HUES48 (cell line): ENCODE measurements at regions not wholly inside any gene's neighbourhood (a gene's known extent, or its start where the extent isn't known, plus 50 kb on each side); places are given as distances from the start of the nearest gene placed in this dataset.

Experiments used
- H3K27ac ChIP-seq: one replicate; pipeline ENCODE4 v1.7.0; 2013; ENCODE audit warnings: low read depth, low read length, inconsistent platforms
- H3K27me3 ChIP-seq: 2 replicates; pipeline ENCODE4 v1.6.1; 2013; ENCODE audit warnings: mild to moderate bottlenecking, low read length; ENCODE audit not compliant: control insufficient read depth, insufficient read depth
- H3K36me3 ChIP-seq: 2 replicates; pipeline ENCODE4 v1.6.1; 2013; ENCODE audit warnings: low read length; ENCODE audit not compliant: control insufficient read depth, insufficient read depth
- H3K4me1 ChIP-seq: 2 replicates; pipeline ENCODE4 v1.6.1; 2013; ENCODE audit warnings: mild to moderate bottlenecking, low read length; ENCODE audit not compliant: control insufficient read depth, insufficient read depth
- H3K4me3 ChIP-seq: 2 replicates; pipeline ENCODE4 v1.5.1; 2013; ENCODE audit warnings: mild to moderate bottlenecking, low read depth, low read length
- H3K9ac ChIP-seq: 2 replicates; pipeline ENCODE4 v1.6.1; 2013; ENCODE audit warnings: mild to moderate bottlenecking, low read depth, low read length, moderate library complexity
- H3K9me3 ChIP-seq: 2 replicates; pipeline ENCODE4 v1.6.1; 2013; ENCODE audit warnings: low read length; ENCODE audit not compliant: control insufficient read depth, insufficient read depth

GRCh38 chr1:221029981-221030649, 150.9 kb downstream of the HLX start:
- Histone ChIP-seq H3K27ac (no peak overlapping the region), H3K4me1 (no peaks in the 10 kb centered on the region), H3K27me3 (no peaks in the 10 kb centered on the region), H3K36me3 (no peaks in the 10 kb centered on the region), H3K9ac (no peak overlapping the region), H3K9me3 (no peaks in the 10 kb centered on the region), H3K4me3 (no peak overlapping the region)

DNA sequence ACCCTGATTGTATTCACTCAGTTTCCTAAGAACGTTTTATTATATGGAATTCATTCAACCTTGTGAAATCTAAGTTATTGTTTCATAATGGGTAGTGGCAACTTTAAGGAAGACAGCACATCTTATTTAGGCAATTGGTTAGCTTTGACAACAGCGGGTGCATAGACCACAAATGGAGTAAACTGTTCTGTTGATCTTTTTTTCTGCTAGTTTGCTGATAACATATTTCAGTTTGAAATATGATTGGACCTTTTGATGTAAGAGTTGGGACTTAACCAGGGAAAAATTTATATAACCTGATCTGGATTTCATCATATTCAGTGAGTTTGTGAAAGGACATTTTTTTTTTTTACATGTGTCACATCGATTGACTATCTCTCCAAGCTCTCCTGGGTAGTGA, 151.7 kb downstream of the HLX start:
- no peaks in the 10 kb centered on the region for H3K9me3 ChIP-seq
- no peak overlapping the region for H3K27ac ChIP-seq
- no peaks in the 10 kb centered on the region for H3K36me3 ChIP-seq
- no peak overlapping the region for H3K4me3 ChIP-seq
- H3K9ac ChIP-seq: no peak overlapping the region
- H3K4me1 ChIP-seq: 0 out of 2 replicates have a peak, but pooled peaks cover 2% of the 10 kb centered on the region
- H3K27me3 ChIP-seq: no peaks in the 10 kb centered on the region

GRCh38 chr1:221031458-221032203, 152.4 kb downstream of the HLX start:
- no peaks in the 10 kb centered on the region for H3K9me3 ChIP-seq
- H3K27ac ChIP-seq: no peak overlapping the region
- no peak overlapping the region for H3K4me3 ChIP-seq
- no peak overlapping the region for H3K9ac ChIP-seq
- H3K27me3 ChIP-seq: no peaks in the 10 kb centered on the region
- H3K36me3 ChIP-seq: no peaks in the 10 kb centered on the region
- 0 out of 2 replicates have a peak, but pooled peaks cover 3% of the 10 kb centered on the region for H3K4me1 ChIP-seq

GRCh38 chr1:221032204-221032585, 153.0 kb downstream of the HLX start:
- H3K9ac ChIP-seq: no peak overlapping the region
- no peak overlapping the region for H3K4me3 ChIP-seq
- 0 out of 2 replicates have a peak, but pooled peaks cover 3% of the 10 kb centered on the region for H3K4me1 ChIP-seq
- no peak overlapping the region for H3K27ac ChIP-seq
- no peaks in the 10 kb centered on the region for H3K36me3 ChIP-seq
- no peaks in the 10 kb centered on the region for H3K27me3 ChIP-seq
- H3K9me3 ChIP-seq: no peaks in the 10 kb centered on the region

- Histone ChIP-seq H3K9ac (no peak overlapping the region), H3K36me3 (no peaks in the 10 kb centered on the region), H3K27me3 (no peaks in the 10 kb centered on the region), H3K4me3 (no peak overlapping the region), H3K9me3 (no peaks in the 10 kb centered on the region), H3K27ac (no peak overlapping the region), H3K4me1 (0 out of 2 replicates have a peak, but pooled peaks cover 3% of the 10 kb centered on the region)
Observed at GRCh38 chr1:221032637-221033280, 153.5 kb downstream of the HLX start.

- H3K36me3 ChIP-seq: no peaks in the 10 kb centered on the region
- H3K27ac ChIP-seq: peak overlapping the region; percentile 56
- H3K4me1 ChIP-seq: peaks cover 9% of the 10 kb centered on the region; the same call in 1 of the 2 replicates
- no peak overlapping the region for H3K9ac ChIP-seq
- no peaks in the 10 kb centered on the region for H3K27me3 ChIP-seq
- H3K9me3 ChIP-seq: no peaks in the 10 kb centered on the region
- H3K4me3 ChIP-seq: no peak overlapping the region
Observed at GRCh38 chr1:221035662-221036153, 156.5 kb downstream of the HLX start.

DNA sequence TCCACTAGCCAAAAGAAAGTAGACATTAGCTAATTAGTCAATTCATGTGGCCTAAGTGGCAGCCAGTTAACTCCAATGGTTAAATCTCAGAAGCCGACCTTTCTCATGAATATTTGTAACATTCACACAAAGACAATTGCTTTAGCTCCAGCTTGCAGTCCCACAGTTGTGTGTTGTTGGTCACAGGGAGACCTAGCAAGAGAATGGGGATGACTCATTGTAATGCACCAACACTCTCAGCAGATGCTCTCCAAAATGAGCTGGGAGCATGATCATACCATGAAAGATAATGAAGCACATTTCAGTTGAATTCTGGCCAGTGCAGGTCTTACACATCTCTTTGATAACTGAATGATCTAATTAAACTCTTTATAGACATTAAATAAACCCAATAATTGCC, 160.4 kb downstream of the HLX start:
- no peak overlapping the region for H3K9ac ChIP-seq
- no peak overlapping the region for H3K27ac ChIP-seq
- no peaks in the 10 kb centered on the region for H3K27me3 ChIP-seq
- H3K4me1 ChIP-seq: peaks cover 9% of the 10 kb centered on the region; the same call in 1 of the 2 replicates
- H3K36me3 ChIP-seq: no peaks in the 10 kb centered on the region
- H3K4me3 ChIP-seq: no peak overlapping the region
- no peaks in the 10 kb centered on the region for H3K9me3 ChIP-seq

- no peak overlapping the region for H3K4me3 ChIP-seq
- no peak overlapping the region for H3K9ac ChIP-seq
- no peaks in the 10 kb centered on the region for H3K36me3 ChIP-seq
- H3K9me3 ChIP-seq: no peaks in the 10 kb centered on the region
- no peak overlapping the region for H3K27ac ChIP-seq
- peaks cover 9% of the 10 kb centered on the region; the same call in 1 of the 2 replicates for H3K4me1 ChIP-seq
- H3K27me3 ChIP-seq: no peaks in the 10 kb centered on the region
Observed at GRCh38 chr1:221040101-221040500, 160.9 kb downstream of the HLX start.

GRCh38 chr1:221040691-221041285, 161.5 kb downstream of the HLX start:
- Histone ChIP-seq H3K4me1 (peaks cover 9% of the 10 kb centered on the region; the same call in 1 of the 2 replicates), H3K9ac (no peak overlapping the region), H3K9me3 (no peaks in the 10 kb centered on the region), H3K27me3 (no peaks in the 10 kb centered on the region), H3K27ac (no peak overlapping the region), H3K4me3 (no peak overlapping the region), H3K36me3 (no peaks in the 10 kb centered on the region)

DNA sequence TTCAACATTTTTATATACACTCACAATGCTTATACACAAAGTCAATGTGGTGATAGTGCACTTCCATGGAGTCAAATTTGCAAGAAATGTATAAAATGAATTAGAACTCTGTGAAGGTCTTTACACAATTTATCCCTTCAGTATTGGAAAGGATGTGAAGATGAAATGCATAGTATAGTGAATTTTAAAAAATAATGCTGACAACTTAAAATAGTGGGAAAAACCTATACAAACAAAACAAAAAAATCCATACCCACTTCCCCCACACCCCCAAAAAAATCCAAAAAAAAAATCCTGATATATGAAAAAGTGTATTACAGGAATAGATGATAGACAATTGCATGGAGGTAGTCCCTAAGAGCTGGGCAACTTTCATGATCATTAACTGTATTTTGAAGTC, 165.3 kb downstream of the HLX start:
- no peak overlapping the region for H3K27ac ChIP-seq

More for the DNA sequence above, 165.3 kb downstream of the HLX start:
- Histone ChIP-seq H3K4me3 (no peak overlapping the region), H3K27me3 (no peaks in the 10 kb centered on the region), H3K9ac (no peak overlapping the region), H3K4me1 (peaks cover 6% of the 10 kb centered on the region; the same call in 1 of the 2 replicates), H3K36me3 (no peaks in the 10 kb centered on the region), H3K9me3 (no peaks in the 10 kb centered on the region)
